ENCODE measurements at regions not wholly inside any gene's neighbourhood (a gene's known extent, or its start where the extent isn't known, plus 50 kb on each side); places are given as distances from the start of the nearest gene placed in this dataset.

DNA sequence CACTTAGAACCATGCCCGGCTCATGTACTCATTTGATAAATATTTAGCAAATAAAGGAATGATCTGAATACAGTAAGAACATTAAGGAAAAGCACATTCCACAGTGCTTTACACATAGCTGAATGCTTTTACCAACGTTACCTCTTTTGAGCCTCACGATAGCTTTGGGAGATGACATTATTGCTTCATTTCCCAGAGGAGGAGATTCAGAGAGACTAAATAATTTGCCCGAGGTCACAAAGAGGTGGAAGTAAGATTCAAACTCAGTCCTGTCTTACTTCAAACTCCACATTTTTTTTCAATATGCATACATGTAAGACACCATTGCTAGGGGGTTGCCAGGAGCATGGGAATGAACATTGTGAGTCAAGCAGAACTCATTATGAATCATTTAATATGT, 538.5 kb downstream of the BCOR start:
- Histone ChIP-seq H4K5ac (ENCODE audit: insufficient read length, low read depth, low read length) (no peak overlapping the region), H3K9ac (ENCODE audit: extremely low read depth, insufficient read length, low read length) (no peak overlapping the region), H2AFZ (ENCODE audit: low read length) (no peak overlapping the region), H3K23ac (ENCODE audit: insufficient read length, low read depth, low read length) (no peak overlapping the region), H2AK5ac (ENCODE audit: insufficient read length, low read length) (no peak overlapping the region), H2BK20ac (ENCODE audit: low read depth, low read length, poor library complexity, severe bottlenecking) (no peak overlapping the region), H3K4me1 (ENCODE audit: insufficient read depth, low read length) (no peaks in the 10 kb centered on the region), H3K18ac (ENCODE audit: insufficient read length, low read depth, low read length) (no peak overlapping the region), H3K79me1 (ENCODE audit: insufficient read depth, low read depth, low read length, poor library complexity, severe bottlenecking) (no peaks in the 10 kb centered on the region), H2BK15ac (ENCODE audit: low read depth, low read length) (no peak overlapping the region), H2BK120ac (ENCODE audit: low read depth, low read length, poor library complexity, severe bottlenecking) (no peak overlapping the region), H3K14ac (ENCODE audit: insufficient read depth, low read length) (no peak overlapping the region), H3K27me3 (ENCODE audit: insufficient read depth, low read length) (no peaks in the 10 kb centered on the region), H3K4me2 (ENCODE audit: insufficient read depth, insufficient read length, low read length) (no peak overlapping the region), H4K91ac (ENCODE audit: insufficient read length, low read depth, low read length) (no peak overlapping the region), H3K4ac (ENCODE audit: low read depth, low read length) (no peak overlapping the region), H2BK5ac (ENCODE audit: insufficient read length, low read length) (no peak overlapping the region), H3K23me2 (ENCODE audit: insufficient read length, low read depth, low read length, poor library complexity, severe bottlenecking) (no peaks in the 10 kb centered on the region), H3K56ac (ENCODE audit: insufficient read length, low read depth, low read length) (no peak overlapping the region), H4K8ac (replicated peaks; ENCODE audit: insufficient read length, low read depth, low read length) (no peak overlapping the region), H4K20me1 (ENCODE audit: control insufficient read depth, insufficient read depth, insufficient read length) (no peaks in the 10 kb centered on the region), H3K27ac (ENCODE audit: insufficient read length, low read depth, low read length) (no peak overlapping the region), H3K9me3 (ENCODE audit: control insufficient read depth, low read depth, low read length) (no peaks in the 10 kb centered on the region), H2BK12ac (ENCODE audit: insufficient read length, low read depth, low read length) (no peak overlapping the region), H3K79me2 (ENCODE audit: insufficient read depth, low read length) (no peaks in the 10 kb centered on the region), H3T11ph (ENCODE audit: low read length) (no peak overlapping the region)
- Mint-ChIP-seq H3K27ac (no peak overlapping the region), H3K4me1 (no peaks in the 10 kb centered on the region), H3K4me3 (no peak overlapping the region), H3K36me3 (ENCODE audit: insufficient read depth in 1 of 3, low read depth in 3 of 3) (peaks cover 0 to 7% (median 5%) of the 10 kb centered on the region in 3 experiments; a peak in 3 of 7 replicates), H3K27me3 (ENCODE audit: low read depth) (peaks cover 4% of the 10 kb centered on the region), H3K9me3 (peaks cover 58 to 76% of the 10 kb centered on the region in 2 experiments)
- TF ChIP-seq, protein P1, sequence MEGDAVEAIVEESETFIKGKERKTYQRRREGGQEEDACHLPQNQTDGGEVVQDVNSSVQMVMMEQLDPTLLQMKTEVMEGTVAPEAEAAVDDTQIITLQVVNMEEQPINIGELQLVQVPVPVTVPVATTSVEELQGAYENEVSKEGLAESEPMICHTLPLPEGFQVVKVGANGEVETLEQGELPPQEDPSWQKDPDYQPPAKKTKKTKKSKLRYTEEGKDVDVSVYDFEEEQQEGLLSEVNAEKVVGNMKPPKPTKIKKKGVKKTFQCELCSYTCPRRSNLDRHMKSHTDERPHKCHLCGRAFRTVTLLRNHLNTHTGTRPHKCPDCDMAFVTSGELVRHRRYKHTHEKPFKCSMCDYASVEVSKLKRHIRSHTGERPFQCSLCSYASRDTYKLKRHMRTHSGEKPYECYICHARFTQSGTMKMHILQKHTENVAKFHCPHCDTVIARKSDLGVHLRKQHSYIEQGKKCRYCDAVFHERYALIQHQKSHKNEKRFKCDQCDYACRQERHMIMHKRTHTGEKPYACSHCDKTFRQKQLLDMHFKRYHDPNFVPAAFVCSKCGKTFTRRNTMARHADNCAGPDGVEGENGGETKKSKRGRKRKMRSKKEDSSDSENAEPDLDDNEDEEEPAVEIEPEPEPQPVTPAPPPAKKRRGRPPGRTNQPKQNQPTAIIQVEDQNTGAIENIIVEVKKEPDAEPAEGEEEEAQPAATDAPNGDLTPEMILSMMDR (conservative IDR thresholded peaks at IDR 0.05), result no peak
- DNase-seq, result no peak
- WGBS (ENCODE audit: extremely low coverage, insufficient read length, low lambda C conversion rate), result no CpG with 5 or more reads among the region's 4 CpGs

All from H9 (cell line).